PC-3 (cell line): ENCODE measurements at regions not wholly inside any gene's neighbourhood (a gene's known extent, or its start where the extent isn't known, plus 50 kb on each side); places are given as distances from the start of the nearest gene placed in this dataset.

Experiments
- CTCF ChIP-seq: fragments of 300-600 bp; sonication (generic); conservative IDR thresholded peaks from 2 replicates; pipeline ENCODE4 v1.5.1; 2017; ENCODE audit warnings: antibody characterized with exemption, low read depth, mild to moderate bottlenecking, low read length
- EZH2phosphoT487 ChIP-seq: fragments of 300-600 bp; sonication (generic); IDR thresholded peaks from 2 replicates; pipeline ENCODE4 v1.6.1; 2018; ENCODE audit warnings: mild to moderate bottlenecking, antibody characterized with exemption, low read length, borderline replicate concordance

- no peak for TF ChIP-seq CTCF
- no peak for TF ChIP-seq EZH2phosphoT487
Measured at GRCh38 chr4:179977378-179977777, 2265.8 kb upstream of the TENM3 start.
